ENCODE measurements at regions not wholly inside any gene's neighbourhood (a gene's known extent, or its start where the extent isn't known, plus 50 kb on each side); places are given as distances from the start of the nearest gene placed in this dataset.

DNA sequence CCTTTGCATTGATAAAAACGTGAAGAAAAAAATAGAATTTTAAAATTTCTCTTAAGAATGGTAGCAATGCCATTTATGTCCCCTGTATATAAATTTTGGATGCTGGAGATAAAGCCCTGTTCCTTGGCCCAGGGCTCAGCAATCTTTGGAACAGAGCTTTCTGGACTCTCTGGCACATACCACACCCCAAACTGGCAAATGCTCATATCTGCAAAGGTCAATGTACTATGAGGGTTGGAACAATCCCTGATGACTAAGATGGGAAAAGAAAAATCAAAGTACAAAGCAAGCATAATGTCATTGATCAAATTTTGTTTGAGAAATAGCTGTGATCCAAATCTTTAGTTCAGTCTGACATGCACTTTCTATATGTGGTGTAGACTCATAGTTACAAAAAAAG is 158.1 kb upstream of the HCRTR2 start:
- no peak for DNase-seq
- TF ChIP-seq, protein P1, sequence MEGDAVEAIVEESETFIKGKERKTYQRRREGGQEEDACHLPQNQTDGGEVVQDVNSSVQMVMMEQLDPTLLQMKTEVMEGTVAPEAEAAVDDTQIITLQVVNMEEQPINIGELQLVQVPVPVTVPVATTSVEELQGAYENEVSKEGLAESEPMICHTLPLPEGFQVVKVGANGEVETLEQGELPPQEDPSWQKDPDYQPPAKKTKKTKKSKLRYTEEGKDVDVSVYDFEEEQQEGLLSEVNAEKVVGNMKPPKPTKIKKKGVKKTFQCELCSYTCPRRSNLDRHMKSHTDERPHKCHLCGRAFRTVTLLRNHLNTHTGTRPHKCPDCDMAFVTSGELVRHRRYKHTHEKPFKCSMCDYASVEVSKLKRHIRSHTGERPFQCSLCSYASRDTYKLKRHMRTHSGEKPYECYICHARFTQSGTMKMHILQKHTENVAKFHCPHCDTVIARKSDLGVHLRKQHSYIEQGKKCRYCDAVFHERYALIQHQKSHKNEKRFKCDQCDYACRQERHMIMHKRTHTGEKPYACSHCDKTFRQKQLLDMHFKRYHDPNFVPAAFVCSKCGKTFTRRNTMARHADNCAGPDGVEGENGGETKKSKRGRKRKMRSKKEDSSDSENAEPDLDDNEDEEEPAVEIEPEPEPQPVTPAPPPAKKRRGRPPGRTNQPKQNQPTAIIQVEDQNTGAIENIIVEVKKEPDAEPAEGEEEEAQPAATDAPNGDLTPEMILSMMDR (IDR thresholded peaks at IDR 0.05; ENCODE audit: partially characterized antibody, unreplicated experiment), result no peak
- H3K36me3 Mint-ChIP-seq (ENCODE audit: unreplicated experiment), result no peaks in the 10 kb centered on the region
- no peaks in the 10 kb centered on the region for H3K9me3 Mint-ChIP-seq (ENCODE audit: unreplicated experiment)
- peaks cover 2% of the 10 kb centered on the region for H3K27me3 Mint-ChIP-seq (ENCODE audit: unreplicated experiment)
- no peak overlapping the region for H3K27ac Mint-ChIP-seq (ENCODE audit: unreplicated experiment)
- H3K4me3 Mint-ChIP-seq (ENCODE audit: unreplicated experiment), result no peak overlapping the region
- peaks cover 3% of the 10 kb centered on the region for H3K4me1 Mint-ChIP-seq (ENCODE audit: low read depth, unreplicated experiment)

DNA sequence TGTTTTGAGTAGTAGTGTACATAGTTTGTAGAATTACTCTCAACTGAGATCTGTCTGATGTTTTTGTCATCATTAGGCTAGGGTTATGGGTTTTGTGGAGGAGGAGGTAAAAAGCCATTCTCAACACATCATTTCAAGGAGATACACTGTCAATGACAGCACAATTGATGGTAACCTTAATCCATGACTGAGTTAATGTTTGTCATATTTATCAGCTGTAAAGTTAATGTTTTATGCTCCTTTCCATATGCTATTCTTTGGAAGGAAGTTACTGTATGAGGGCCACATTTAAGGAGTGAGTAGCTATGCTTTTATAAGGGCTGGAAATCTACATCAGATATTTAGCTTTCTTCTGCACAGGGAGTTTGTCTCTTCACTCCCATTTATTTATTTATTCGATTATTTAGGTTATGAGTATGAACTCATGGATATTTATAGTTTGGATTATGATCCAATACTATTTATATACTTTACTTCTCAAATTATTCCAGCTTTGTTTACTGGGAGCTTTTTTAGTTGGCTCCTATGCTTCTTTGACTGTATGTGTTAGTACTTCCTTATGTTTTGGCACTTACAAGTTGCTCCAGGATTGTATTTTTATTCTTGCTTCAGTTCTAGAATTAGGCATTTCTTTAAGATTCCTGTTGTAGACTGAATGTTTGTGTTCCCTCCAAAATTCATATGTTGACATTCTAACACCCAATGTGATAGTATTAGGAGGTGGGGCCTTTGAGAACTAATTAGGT is 156.6 kb upstream of the HCRTR2 start:
- no peak for DNase-seq
- H3K27ac Mint-ChIP-seq (ENCODE audit: unreplicated experiment), result no peak overlapping the region

DNA sequence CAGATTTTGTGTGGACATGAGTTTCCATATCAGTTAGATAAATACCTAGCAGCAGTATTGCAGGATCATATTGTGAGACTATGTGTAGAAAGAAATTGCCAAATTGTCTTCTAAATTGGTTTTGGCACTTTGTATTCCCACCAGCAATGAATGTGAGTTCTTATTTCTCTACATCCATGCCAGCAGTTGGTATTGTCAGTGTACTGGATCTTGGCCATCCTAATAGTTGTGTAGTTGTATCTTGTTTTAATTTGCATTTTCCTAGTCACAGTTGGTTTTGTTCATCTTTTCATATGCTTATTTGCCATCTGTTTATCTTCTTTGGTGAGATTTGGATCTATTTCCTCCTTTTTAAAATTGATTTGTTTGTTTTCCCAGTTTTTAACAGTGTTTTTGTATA is 154.7 kb upstream of the HCRTR2 start:
- no peaks in the 10 kb centered on the region for H3K36me3 Mint-ChIP-seq (ENCODE audit: unreplicated experiment)
- H3K27ac Mint-ChIP-seq (ENCODE audit: unreplicated experiment), result no peak overlapping the region
- no peak overlapping the region for H3K4me3 Mint-ChIP-seq (ENCODE audit: unreplicated experiment)
- DNase-seq, result no peak
- no peaks in the 10 kb centered on the region for H3K9me3 Mint-ChIP-seq (ENCODE audit: unreplicated experiment)
- TF ChIP-seq, protein P1 (IDR thresholded peaks at IDR 0.05; ENCODE audit: partially characterized antibody, unreplicated experiment), result no peak
- peaks cover 2% of the 10 kb centered on the region for H3K27me3 Mint-ChIP-seq (ENCODE audit: unreplicated experiment)
- no peaks in the 10 kb centered on the region for H3K4me1 Mint-ChIP-seq (ENCODE audit: low read depth, unreplicated experiment)

More for the DNA sequence above, 156.6 kb upstream of the HCRTR2 start:
- TF ChIP-seq, protein P1 (IDR thresholded peaks at IDR 0.05; ENCODE audit: partially characterized antibody, unreplicated experiment), result no peak
- H3K9me3 Mint-ChIP-seq (ENCODE audit: unreplicated experiment), result no peaks in the 10 kb centered on the region
- no peak overlapping the region for H3K4me3 Mint-ChIP-seq (ENCODE audit: unreplicated experiment)
- peaks cover 2% of the 10 kb centered on the region for H3K27me3 Mint-ChIP-seq (ENCODE audit: unreplicated experiment)
- no peaks in the 10 kb centered on the region for H3K36me3 Mint-ChIP-seq (ENCODE audit: unreplicated experiment)
- peaks cover 3% of the 10 kb centered on the region for H3K4me1 Mint-ChIP-seq (ENCODE audit: low read depth, unreplicated experiment)

DNA sequence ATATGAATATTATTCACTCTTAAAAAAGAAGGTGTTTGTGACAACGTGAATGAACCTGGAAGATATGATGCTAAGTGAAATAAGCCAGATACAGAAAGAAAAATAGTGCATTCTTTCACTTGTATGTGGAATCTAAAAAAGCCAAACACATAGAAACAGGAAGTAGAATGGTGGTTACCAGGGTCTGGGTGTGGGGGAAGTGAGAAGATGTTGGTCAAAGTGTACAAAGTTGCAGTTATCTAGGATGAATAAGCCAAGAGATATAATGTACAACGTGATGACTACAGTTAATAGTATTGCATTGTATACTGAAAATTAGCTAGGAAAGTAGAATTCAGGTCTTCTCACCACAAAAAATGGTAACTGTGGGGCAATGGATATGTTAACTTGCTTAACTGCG is 151.1 kb upstream of the HCRTR2 start:
- Mint-ChIP-seq H3K27ac (ENCODE audit: unreplicated experiment) (no peak overlapping the region), H3K36me3 (ENCODE audit: unreplicated experiment) (no peaks in the 10 kb centered on the region), H3K4me3 (ENCODE audit: unreplicated experiment) (no peak overlapping the region), H3K4me1 (ENCODE audit: low read depth, unreplicated experiment) (no peaks in the 10 kb centered on the region), H3K9me3 (ENCODE audit: unreplicated experiment) (no peaks in the 10 kb centered on the region), H3K27me3 (ENCODE audit: unreplicated experiment) (no peaks in the 10 kb centered on the region)
- TF ChIP-seq, protein P1 (IDR thresholded peaks at IDR 0.05; ENCODE audit: partially characterized antibody, unreplicated experiment), result no peak
- DNase-seq, result no peak

DNA sequence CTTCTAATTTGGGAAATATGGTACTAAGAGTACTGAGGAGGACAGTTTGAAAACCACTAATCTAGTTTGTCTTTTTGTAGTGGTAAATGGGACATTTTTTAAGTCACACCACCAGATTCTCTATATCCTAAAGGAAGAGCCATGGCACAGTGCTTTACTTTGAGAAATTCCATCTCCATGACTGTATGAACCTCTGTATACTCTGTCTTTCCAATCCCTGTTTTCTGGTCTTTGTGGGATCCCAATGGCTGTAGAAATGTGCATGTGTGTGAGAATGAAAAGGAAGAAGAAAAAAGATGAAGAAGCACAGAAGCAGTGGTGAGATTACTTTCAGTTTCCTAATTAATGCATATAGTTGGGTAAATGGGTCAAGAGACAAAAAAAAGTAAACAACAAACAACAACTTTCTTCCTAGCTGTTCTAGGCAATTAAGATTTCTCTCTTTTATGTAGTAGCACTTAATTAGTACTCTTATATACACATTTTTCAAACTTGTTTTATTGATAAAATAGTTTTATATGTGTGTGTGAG is 141.2 kb upstream of the HCRTR2 start:
- Mint-ChIP-seq H3K36me3 (ENCODE audit: unreplicated experiment) (no peaks in the 10 kb centered on the region), H3K9me3 (ENCODE audit: unreplicated experiment) (no peaks in the 10 kb centered on the region), H3K27ac (ENCODE audit: unreplicated experiment) (no peak overlapping the region), H3K27me3 (ENCODE audit: unreplicated experiment) (no peaks in the 10 kb centered on the region), H3K4me3 (ENCODE audit: unreplicated experiment) (no peak overlapping the region), H3K4me1 (ENCODE audit: low read depth, unreplicated experiment) (no peaks in the 10 kb centered on the region)
- TF ChIP-seq, protein P1 (IDR thresholded peaks at IDR 0.05; ENCODE audit: partially characterized antibody, unreplicated experiment), result no peak
- no peak for DNase-seq

Measured in glutamatergic neuron (in vitro differentiated cells).